Glutamatergic neuron (in vitro differentiated cells): ENCODE measurements at regions not wholly inside any gene's neighbourhood (a gene's known extent, or its start where the extent isn't known, plus 50 kb on each side); places are given as distances from the start of the nearest gene placed in this dataset.
"Not testable (repeated sequence)": the region's sequence is repeated elsewhere in the genome, so short reads cannot be mapped to it uniquely, and the experiment has no call there.

Source experiments
- DNase-seq: peaks from one replicate; pipeline ENCODE4 v3.0.0; 2022
- H3K27ac Mint-ChIP-seq: one replicate; pipeline ENCODE4 v1.8.0; 2020; ENCODE audit warnings: mild to moderate bottlenecking, mixed read lengths, inconsistent platforms; ENCODE audit not compliant: unreplicated experiment
- H3K27me3 Mint-ChIP-seq: one replicate; pipeline ENCODE4 v1.8.0; 2020; ENCODE audit warnings: mild to moderate bottlenecking, moderate library complexity, mixed read lengths, inconsistent platforms; ENCODE audit not compliant: unreplicated experiment
- H3K36me3 Mint-ChIP-seq: one replicate; pipeline ENCODE4 v1.8.0; 2020; ENCODE audit warnings: mild to moderate bottlenecking, mixed read lengths, inconsistent platforms; ENCODE audit not compliant: unreplicated experiment
- H3K4me1 Mint-ChIP-seq: one replicate; pipeline ENCODE4 v1.8.0; 2020; ENCODE audit warnings: mild to moderate bottlenecking, low read depth, mixed read lengths, inconsistent platforms; ENCODE audit not compliant: unreplicated experiment
- H3K4me3 Mint-ChIP-seq: one replicate; pipeline ENCODE4 v1.8.0; 2020; ENCODE audit warnings: mild to moderate bottlenecking, mixed read lengths, inconsistent platforms; ENCODE audit not compliant: unreplicated experiment
- H3K9me3 Mint-ChIP-seq: one replicate; pipeline ENCODE4 v1.8.0; 2020; ENCODE audit warnings: mild to moderate bottlenecking, moderate library complexity, mixed read lengths, inconsistent platforms; ENCODE audit not compliant: unreplicated experiment
- TF ChIP-seq, protein P1 (sequence below): fragments of 200-600 bp; sonication (generic); IDR thresholded peaks from one replicate; pipeline ENCODE4 v1.5.0; 2021; ENCODE audit not compliant: partially characterized antibody, unreplicated experiment

DNA sequence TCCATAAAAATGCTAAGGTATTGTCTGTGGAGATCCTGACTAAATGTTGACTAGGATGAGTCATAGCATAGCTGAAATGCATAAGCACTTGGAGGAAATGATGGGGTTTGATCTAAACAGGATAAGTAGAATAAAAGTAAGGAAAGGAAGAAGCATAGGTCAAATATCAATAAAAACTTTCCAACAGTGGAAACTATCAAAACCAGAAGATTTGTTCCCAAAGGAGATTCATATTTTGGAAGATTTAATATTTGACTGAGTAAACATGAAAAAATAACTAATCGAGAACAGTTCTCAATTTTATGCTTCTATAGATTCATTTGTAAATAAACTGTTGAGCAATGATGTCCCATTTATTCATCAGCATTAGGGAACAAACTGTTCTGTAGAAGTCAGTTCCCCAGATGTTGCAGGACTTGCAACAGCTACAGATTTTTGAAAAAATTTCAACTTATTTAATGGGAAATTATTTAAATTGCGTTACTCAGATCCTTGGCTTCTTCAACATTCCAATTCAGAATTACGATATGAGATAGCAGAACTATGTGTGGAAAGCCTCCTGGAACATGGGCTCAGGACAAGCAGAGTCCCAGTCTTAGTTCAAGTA lies 133.7 kb upstream of the TBX18 start:
- TF ChIP-seq, protein P1, sequence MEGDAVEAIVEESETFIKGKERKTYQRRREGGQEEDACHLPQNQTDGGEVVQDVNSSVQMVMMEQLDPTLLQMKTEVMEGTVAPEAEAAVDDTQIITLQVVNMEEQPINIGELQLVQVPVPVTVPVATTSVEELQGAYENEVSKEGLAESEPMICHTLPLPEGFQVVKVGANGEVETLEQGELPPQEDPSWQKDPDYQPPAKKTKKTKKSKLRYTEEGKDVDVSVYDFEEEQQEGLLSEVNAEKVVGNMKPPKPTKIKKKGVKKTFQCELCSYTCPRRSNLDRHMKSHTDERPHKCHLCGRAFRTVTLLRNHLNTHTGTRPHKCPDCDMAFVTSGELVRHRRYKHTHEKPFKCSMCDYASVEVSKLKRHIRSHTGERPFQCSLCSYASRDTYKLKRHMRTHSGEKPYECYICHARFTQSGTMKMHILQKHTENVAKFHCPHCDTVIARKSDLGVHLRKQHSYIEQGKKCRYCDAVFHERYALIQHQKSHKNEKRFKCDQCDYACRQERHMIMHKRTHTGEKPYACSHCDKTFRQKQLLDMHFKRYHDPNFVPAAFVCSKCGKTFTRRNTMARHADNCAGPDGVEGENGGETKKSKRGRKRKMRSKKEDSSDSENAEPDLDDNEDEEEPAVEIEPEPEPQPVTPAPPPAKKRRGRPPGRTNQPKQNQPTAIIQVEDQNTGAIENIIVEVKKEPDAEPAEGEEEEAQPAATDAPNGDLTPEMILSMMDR = no peak
- Mint-ChIP-seq H3K4me1 (no peaks in the 10 kb centered on the region), H3K4me3 (no peak overlapping the region), H3K27ac (no peak overlapping the region), H3K9me3 (no peaks in the 10 kb centered on the region), H3K27me3 (no peaks in the 10 kb centered on the region), H3K36me3 (no peaks in the 10 kb centered on the region)
- no peak for DNase-seq

DNA sequence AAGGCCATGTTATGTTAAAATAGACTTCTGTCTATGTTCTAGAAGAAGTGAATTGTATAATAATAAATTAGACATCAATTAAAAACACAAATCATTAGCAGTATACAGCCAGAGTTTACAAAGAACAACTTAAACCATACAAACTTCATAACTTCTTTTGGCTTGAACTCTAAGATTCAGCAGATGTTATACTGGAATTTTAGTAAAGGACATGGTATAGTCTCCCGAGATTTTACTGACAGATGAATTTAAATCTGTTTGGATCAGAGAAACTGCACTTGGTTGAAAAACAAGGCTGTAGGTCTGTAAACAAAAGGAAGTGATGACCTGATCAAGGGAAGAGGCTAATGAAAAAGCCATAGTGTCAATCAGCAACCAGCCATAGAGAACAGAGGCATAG lies 132.6 kb upstream of the TBX18 start:
- TF ChIP-seq, protein P1 = no peak
- Mint-ChIP-seq H3K4me3 (no peak overlapping the region), H3K27me3 (no peaks in the 10 kb centered on the region), H3K4me1 (no peaks in the 10 kb centered on the region), H3K27ac (no peak overlapping the region), H3K9me3 (no peaks in the 10 kb centered on the region), H3K36me3 (no peaks in the 10 kb centered on the region)
- DNase-seq = no peak

- no peak for DNase-seq
- Mint-ChIP-seq H3K27me3 (no peaks in the 10 kb centered on the region), H3K9me3 (no peaks in the 10 kb centered on the region), H3K4me3 (no peak overlapping the region), H3K36me3 (no peaks in the 10 kb centered on the region), H3K27ac (no peak overlapping the region), H3K4me1 (no peaks in the 10 kb centered on the region)
- TF ChIP-seq, protein P1 = no peak
These were observed 128.3 kb upstream of the TBX18 start for GRCh38 chr6:84892671-84893070.

- no peaks in the 10 kb centered on the region for H3K4me1 Mint-ChIP-seq
These were observed 118.7 kb upstream of the TBX18 start for GRCh38 chr6:84882768-84883766.

GRCh38 chr6:84879385-84879784 lies 115.0 kb upstream of the TBX18 start:
- not testable (repeated sequence) for H3K4me3 Mint-ChIP-seq, H3K9me3 Mint-ChIP-seq, H3K27ac Mint-ChIP-seq, H3K27me3 Mint-ChIP-seq, H3K4me1 Mint-ChIP-seq, DNase-seq, H3K36me3 Mint-ChIP-seq

More at GRCh38 chr6:84882768-84883766, 118.7 kb upstream of the TBX18 start:
- TF ChIP-seq, protein P1 = no peak
- Mint-ChIP-seq H3K4me3 (no peak overlapping the region), H3K27ac (no peak overlapping the region), H3K27me3 (no peaks in the 10 kb centered on the region), H3K36me3 (no peaks in the 10 kb centered on the region), H3K9me3 (no peaks in the 10 kb centered on the region)
- DNase-seq = no peak
